B cell (primary cell): ENCODE measurements at regions not wholly inside any gene's neighbourhood (a gene's known extent, or its start where the extent isn't known, plus 50 kb on each side); places are given as distances from the start of the nearest gene placed in this dataset.

ENCODE experiments used
- CTCF ChIP-seq: fragments of 200-600 bp; IDR thresholded peaks from one replicate; pipeline ENCODE4 v1.8.0; 2022; ENCODE audit warnings: antibody characterized with exemption, mild to moderate bottlenecking
- EZH2 ChIP-seq: IDR thresholded peaks from 2 replicates; pipeline ENCODE4 v1.6.1; 2012; ENCODE audit warnings: borderline replicate concordance, low read depth, mild to moderate bottlenecking, moderate library complexity, low read length; ENCODE audit not compliant: insufficient read depth, poor library complexity, severe bottlenecking

GRCh38 chr15:81061490-81062253, 60.9 kb downstream of the TLNRD1 start:
- TF ChIP-seq CTCF: no peak
- no peak for TF ChIP-seq EZH2
